Effector memory CD8-positive, alpha-beta T cell (primary cell): ENCODE measurements at regions not wholly inside any gene's neighbourhood (a gene's known extent, or its start where the extent isn't known, plus 50 kb on each side); places are given as distances from the start of the nearest gene placed in this dataset.

Source experiments
- ATAC-seq: fragments of 150-1000 bp; cut with Tn5 transposase; replicated peaks from 2 replicates; pipeline ENCODE4 v1.10.0; 2021; ENCODE audit warnings: mild to moderate bottlenecking, moderate library complexity
- DNase-seq, 3 experiments: peaks; one replicate each; pipeline ENCODE4 v3.0.0; 2021
- H3K27ac Mint-ChIP-seq, 2 donors: one replicate each; pipeline ENCODE4 v1.8.0; 2022; ENCODE audit warnings: mild to moderate bottlenecking in 2 of 2, mixed read lengths in 2 of 2, moderate library complexity in 2 of 2
- H3K27me3 Mint-ChIP-seq, 2 donors: one replicate each; pipeline ENCODE4 v1.8.0; 2022; ENCODE audit warnings: mixed read lengths in 2 of 2
- H3K36me3 Mint-ChIP-seq: one replicate; pipeline ENCODE4 v1.8.0; 2022; ENCODE audit warnings: mild to moderate bottlenecking, moderate library complexity, mixed read lengths; ENCODE audit not compliant: insufficient read depth
- H3K4me1 Mint-ChIP-seq, 2 donors: one replicate each; pipeline ENCODE4 v1.8.0; 2022; ENCODE audit warnings: low read depth in 2 of 2, mixed read lengths in 2 of 2
- H3K4me3 Mint-ChIP-seq, 2 donors: one replicate each; pipeline ENCODE4 v1.8.0; 2022; ENCODE audit warnings: mild to moderate bottlenecking in 2 of 2, mixed read lengths in 2 of 2, moderate library complexity in 2 of 2
- H3K9me3 Mint-ChIP-seq, 2 donors: one replicate each; pipeline ENCODE4 v1.8.0; 2022; ENCODE audit warnings: mixed read lengths in 2 of 2

DNA sequence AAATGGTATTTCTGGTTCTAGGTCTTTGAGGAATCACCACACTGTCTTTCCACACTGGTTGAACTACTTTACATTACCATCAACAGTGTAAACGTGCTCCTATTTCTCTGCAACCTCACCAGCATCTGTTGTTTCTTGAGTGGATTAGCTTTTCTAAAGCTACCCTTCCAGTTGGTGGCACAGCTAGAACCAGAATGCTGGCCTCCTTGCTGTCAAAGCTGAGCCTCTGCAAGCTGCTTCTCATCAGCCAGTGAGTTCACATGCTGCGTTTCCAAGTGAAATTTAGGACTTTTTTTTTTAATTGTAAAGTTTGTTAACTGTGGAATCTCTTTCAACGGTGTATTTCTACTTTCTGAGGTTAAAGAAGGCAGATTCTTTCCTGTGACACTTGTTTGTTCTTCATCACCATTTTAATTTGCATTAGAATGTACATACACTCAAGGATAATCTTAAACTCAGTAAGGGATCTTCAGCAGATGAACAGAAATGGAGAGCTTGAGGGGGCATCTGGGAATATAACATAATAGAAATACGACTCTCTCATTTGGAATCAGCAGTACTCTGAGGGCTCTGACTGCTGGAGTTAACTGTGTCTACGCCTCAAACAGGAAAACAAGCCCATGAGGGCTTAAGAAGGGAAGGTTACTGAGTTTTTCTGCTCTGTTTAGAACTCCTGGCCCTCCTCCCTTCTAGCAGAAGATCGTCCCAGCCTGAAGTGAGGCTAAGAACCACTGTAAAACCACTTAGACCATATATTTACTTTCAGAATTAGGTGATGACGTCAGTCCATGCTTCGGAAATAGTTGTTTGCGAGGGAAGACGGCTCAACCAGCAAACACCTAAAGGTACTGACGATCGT lies 148.4 kb upstream of the FAM20A start:
- Mint-ChIP-seq H3K36me3 (no peaks in the 10 kb centered on the region), H3K27ac (no peak overlapping the region), H3K27me3 (peaks cover 21 to 29% of the 10 kb centered on the region in 2 donors), H3K4me1 (no peaks in the 10 kb centered on the region), H3K9me3 (no peaks in the 10 kb centered on the region), H3K4me3 (no peak overlapping the region)
- ATAC-seq (no peak), DNase-seq (no peak)

DNA sequence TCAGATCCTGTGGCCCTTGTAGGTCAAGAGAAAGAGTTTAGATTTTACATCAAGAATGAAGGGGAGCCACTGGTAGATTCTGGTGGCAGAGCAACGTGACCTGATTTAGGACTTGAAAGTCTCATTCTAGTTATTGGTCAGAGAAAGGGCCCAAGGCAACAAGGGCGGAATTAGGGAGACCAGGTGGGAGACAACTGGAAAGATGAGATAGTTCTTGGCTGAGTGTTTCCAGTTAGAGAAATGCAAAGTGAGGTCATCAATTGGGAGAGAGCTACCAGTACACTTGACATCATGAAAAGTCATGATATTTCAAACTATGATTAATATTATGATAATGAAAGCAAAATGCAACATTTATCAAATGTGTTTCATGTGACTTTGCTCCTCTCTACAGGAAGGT lies 147.2 kb upstream of the FAM20A start:
- DNase-seq (no peak), ATAC-seq (no peak)
- H3K27me3 Mint-ChIP-seq: peaks cover 22 to 34% of the 10 kb centered on the region in 2 donors
- H3K9me3 Mint-ChIP-seq: no peaks in the 10 kb centered on the region
- H3K4me3 Mint-ChIP-seq: no peak overlapping the region
- no peaks in the 10 kb centered on the region for H3K36me3 Mint-ChIP-seq
- H3K4me1 Mint-ChIP-seq: no peaks in the 10 kb centered on the region
- H3K27ac Mint-ChIP-seq: no peak overlapping the region

DNA sequence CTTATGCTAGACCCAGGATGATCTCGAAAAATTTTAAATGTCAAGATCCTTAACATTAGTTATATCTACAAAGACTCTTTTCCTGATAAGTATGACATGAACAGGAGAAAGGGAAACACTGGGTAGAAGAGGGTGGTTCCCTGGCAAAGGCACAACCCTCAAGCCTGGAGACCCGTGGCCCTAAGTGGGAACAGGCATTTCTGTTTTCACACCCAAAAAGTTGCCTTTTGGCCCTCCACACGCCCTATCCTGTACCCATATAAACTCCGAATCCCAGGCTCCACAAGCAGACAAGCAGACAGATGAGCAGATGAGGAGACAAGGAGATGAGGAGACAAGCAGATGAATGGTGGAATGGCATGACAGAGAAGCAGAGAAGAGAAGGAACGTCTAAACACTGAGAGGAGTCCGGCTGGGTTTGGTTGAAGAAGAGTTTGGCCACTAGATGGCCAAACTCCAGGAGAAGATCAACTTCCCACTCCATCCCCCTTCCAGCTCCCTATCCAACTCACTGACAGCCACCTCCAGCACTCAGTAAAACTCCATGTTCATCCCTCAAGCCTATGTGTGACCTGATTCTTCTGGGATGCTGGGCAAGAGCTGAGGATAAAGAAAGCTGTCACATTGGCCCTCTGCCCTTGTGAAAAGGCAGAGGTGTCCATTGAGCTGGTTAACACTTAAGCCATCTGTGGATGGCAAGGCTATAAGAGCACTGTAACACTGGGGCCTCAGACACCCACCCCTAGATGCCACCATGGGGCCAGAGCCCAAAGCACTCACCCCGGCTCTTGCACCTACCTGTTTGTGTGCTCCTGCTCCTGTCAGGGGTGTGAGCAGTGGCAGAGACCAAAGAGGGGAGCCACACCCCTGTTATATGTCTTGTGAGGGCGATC lies 139.6 kb upstream of the FAM20A start:
- Mint-ChIP-seq H3K27me3 (peaks cover 53 to 61% of the 10 kb centered on the region in 2 donors), H3K36me3 (no peaks in the 10 kb centered on the region), H3K4me3 (no peak overlapping the region), H3K9me3 (no peaks in the 10 kb centered on the region), H3K27ac (no peak overlapping the region), H3K4me1 (no peaks in the 10 kb centered on the region)
- no peak for ATAC-seq
- DNase-seq: no peak

DNA sequence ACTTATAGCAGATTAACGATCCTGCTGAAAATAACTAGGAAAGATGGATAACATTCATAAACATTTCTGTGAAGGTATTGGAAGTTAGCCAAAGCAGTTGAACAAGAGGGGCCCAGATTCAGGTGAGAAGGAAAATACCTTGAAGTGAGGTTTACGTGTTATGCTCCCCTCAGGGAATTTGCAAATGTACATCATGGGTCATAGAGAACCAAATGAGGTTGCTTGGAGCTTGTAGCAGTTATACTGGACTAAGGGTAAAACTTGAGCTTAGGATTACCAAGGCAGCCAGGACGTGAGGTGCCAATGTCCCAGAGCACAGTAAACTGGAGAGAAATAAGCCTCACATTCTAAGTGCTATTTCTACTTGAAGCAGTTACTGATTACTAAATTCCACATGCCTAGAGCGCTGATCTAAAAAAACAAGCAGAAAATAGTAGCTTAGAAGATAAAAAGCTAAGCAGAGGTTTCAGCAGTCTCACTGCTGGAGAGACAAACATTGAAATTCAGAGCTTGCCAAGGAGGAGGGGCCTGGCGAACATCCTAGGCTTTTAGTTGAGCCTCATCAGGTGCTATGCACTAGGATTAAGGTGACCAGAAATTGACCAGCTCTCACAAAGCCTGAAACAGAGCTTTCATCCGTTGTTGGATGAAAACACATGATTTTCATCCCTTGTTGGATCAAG lies 136.7 kb upstream of the FAM20A start:
- H3K27me3 Mint-ChIP-seq: peaks cover 43 to 52% of the 10 kb centered on the region in 2 donors
- H3K9me3 Mint-ChIP-seq: no peaks in the 10 kb centered on the region
- H3K27ac Mint-ChIP-seq: no peak overlapping the region
- H3K4me1 Mint-ChIP-seq: no peaks in the 10 kb centered on the region
- no peaks in the 10 kb centered on the region for H3K36me3 Mint-ChIP-seq
- no peak for ATAC-seq
- DNase-seq: no peak
- no peak overlapping the region for H3K4me3 Mint-ChIP-seq

DNA sequence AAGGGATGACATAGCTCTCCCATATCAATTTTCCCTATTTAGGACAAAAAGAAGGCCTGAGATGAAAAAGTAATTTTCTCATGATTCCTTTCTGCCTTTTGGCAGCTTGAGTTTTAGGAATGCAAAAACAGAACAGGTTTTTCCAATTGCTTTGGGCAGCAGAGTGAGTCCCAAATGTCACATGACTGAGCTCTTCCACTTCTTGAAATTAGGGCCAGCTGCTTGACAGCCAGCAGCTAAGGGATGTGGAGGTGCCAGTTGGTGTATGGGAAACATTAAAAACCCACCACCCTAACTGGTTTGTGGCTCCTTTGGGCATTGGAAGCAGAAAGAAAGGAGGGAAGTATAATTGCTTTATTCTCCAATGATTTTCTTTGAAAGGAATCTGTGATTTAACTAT lies 133.8 kb upstream of the FAM20A start:
- Mint-ChIP-seq H3K36me3 (no peaks in the 10 kb centered on the region), H3K4me3 (no peak overlapping the region), H3K27ac (no peak overlapping the region), H3K27me3 (peaks cover 49 to 54% of the 10 kb centered on the region in 2 donors), H3K4me1 (no peaks in the 10 kb centered on the region), H3K9me3 (no peaks in the 10 kb centered on the region)
- no peak for DNase-seq
- ATAC-seq: no peak

DNA sequence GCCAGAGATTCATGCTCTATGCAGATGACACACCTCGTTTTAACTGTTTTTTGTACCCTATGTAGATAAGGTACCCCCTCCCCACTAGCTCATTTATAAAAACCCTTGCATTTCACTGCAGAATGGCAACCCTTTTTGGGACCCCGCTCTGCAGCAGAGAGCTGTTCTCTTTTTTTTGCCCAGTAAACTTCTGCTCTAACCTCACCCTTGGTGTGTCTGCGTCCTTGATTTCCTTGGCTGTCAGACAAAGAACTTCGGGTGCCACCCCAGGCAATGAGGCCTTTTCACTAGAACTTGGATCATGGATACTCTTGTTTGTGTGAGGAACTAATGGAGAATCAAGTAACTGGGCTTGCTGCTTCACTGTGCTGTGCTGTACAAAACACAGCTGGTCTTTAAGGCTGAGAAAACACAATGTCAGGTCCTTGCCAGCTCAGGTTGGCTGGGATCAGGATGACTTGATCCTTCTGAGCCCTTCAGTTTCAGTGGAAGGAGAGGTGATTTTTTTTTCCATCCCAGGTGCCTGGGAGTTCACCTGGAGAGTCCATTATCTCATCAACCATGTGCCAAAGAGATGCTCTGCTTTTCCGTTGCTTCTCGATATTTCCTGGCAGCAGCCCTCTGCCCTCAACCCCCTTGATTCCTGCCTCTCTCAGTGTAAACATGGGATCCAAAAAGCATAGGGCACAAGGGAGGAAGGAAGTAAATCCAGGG lies 133.2 kb upstream of the FAM20A start:
- Mint-ChIP-seq H3K9me3 (no peaks in the 10 kb centered on the region), H3K27me3 (peaks cover 53 to 56% of the 10 kb centered on the region in 2 donors), H3K4me3 (no peak overlapping the region), H3K27ac (no peak overlapping the region), H3K36me3 (no peaks in the 10 kb centered on the region), H3K4me1 (no peaks in the 10 kb centered on the region)
- no peak for ATAC-seq
- DNase-seq: no peak

DNA sequence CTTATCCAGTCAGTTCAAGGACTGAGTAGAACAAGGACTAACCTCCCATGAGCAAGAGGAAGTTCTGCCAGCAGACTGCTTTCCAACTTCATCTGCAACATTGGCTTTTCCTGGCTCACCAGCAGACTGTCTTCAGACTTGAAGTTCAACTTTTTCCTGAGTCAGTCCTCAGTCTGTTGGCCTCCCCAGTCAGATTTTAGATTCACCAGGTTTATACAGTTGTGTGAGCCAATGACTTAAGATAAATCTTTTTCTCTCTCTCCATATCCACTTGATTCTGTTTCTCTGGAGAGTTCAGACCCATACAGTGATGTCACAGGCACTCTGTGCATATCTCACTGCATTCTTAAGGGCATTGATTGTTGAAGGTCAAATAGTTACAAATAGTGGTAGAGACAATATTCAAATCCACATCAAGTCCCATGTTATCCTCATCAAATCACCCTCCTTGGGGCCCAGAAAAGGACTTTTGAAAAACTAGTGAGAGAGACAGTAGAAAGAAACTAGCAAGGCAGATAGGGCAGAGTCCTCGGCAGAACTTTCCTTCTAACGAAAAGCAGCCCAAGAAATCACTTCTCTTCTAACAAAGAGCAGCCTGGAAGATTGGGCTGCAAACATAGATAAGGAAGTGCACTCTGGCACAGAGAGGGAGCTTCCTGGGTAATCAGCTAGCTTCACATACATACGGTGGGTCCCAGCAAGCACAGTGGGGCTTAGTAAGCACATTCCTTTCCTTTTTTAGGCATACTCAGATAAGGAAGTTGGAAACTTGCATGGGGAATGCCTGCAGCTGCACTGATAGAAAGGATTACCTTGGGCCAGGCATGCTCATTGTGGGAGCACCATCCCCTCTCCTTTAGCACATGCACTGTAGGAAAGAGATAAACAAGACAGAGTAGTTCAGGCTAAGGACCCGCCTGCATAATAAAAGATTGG lies 132.3 kb upstream of the FAM20A start:
- DNase-seq: no peak
- Mint-ChIP-seq H3K4me1 (no peaks in the 10 kb centered on the region), H3K4me3 (no peak overlapping the region), H3K9me3 (no peaks in the 10 kb centered on the region), H3K27me3 (peaks cover 55 to 61% of the 10 kb centered on the region in 2 donors), H3K27ac (no peak overlapping the region), H3K36me3 (no peaks in the 10 kb centered on the region)
- ATAC-seq: no peak

DNA sequence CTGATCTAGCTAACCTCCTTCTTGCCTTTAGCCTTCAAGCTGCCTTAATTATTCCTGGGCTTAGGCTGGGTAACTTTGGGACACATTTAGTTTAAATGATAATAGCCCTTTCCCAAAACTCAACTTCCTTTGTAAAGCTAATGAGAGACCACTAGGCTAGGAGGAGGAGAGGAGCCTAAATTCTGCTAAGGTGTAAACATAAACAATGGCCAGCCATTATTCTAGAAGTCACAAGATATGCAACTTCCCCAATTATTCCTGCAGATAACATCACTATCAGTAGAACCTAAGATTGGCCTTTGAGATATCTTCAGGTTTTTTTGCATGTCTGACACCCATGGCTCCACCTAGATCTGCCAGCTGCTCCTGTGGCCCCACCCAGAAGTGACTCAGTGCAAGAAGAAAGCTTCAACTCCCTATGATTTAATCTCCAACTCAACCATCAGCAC lies 131.2 kb upstream of the FAM20A start:
- Mint-ChIP-seq H3K27me3 (peaks cover 48 to 60% of the 10 kb centered on the region in 2 donors), H3K36me3 (no peaks in the 10 kb centered on the region), H3K9me3 (no peaks in the 10 kb centered on the region), H3K4me1 (no peaks in the 10 kb centered on the region), H3K27ac (no peak overlapping the region), H3K4me3 (no peak overlapping the region)
- no peak for DNase-seq
- ATAC-seq: no peak

DNA sequence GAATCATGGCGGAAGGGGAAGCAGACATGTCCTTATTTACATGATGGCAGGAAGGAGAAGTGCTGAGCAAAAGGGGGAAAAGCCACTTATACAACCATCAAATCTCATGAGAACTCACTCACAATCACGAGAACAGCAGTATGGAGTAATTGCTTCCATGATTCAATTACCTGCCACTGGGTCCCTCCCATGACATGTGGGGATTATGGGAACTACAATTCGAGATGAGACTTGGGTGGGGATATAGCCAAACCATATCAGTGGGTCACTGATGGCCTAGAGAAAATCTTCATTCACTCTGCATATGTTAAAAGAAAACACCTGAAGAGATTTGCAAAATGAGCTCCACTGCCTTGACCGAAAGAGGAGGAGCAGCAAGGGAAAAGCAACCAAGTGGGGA lies 130.3 kb upstream of the FAM20A start:
- no peaks in the 10 kb centered on the region for H3K36me3 Mint-ChIP-seq
- no peak overlapping the region for H3K27ac Mint-ChIP-seq
- peaks cover 50 to 62% of the 10 kb centered on the region in 2 donors for H3K27me3 Mint-ChIP-seq
- no peaks in the 10 kb centered on the region for H3K9me3 Mint-ChIP-seq
- no peaks in the 10 kb centered on the region for H3K4me1 Mint-ChIP-seq
- ATAC-seq: no peak
- DNase-seq: no peak
- no peak overlapping the region for H3K4me3 Mint-ChIP-seq

DNA sequence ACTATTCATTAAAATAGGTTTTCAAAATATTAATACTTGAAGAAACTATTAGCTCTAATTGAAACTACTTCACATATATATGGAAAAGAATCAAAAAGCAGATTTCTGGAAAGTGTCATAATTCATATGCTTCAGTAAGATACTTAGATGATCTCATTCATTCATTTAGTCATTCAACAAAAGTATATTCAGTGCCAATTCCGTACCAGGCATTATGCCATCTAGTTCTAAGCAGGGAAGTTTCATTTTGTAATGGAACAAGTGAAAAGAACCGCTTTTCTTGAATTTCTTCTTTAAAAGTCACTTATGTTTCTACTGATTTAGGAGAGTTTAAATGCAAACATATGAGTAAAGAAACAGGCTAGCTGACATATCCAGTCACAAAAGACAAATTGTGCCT lies 118.3 kb upstream of the FAM20A start:
- H3K27me3 Mint-ChIP-seq: peaks cover 53% of the 10 kb centered on the region in 2 donors
- H3K9me3 Mint-ChIP-seq: no peaks in the 10 kb centered on the region
- no peak overlapping the region for H3K4me3 Mint-ChIP-seq
- DNase-seq (no peak), ATAC-seq (no peak)
- no peak overlapping the region for H3K27ac Mint-ChIP-seq
- H3K4me1 Mint-ChIP-seq: no peaks in the 10 kb centered on the region
- H3K36me3 Mint-ChIP-seq: no peaks in the 10 kb centered on the region

DNA sequence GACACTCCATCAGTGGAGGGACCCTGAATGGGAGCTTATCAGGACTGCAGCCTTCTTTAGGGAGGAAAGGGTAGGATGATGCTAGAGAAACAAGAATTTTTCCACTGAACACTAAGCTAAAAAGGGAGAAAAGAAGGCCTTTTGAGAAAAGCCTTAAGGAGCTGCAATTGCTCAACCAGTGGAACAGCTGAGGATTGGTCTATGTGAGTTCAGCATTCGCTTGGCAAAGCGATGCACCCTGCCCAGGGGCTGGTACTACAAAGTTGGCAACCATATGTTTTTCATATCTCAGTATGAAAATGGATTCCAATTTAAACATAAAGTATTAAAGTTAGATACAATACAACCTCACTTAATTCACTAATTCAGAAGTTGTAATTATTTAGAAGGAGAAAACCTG lies 117.8 kb upstream of the FAM20A start:
- H3K4me1 Mint-ChIP-seq: no peaks in the 10 kb centered on the region
- no peaks in the 10 kb centered on the region for H3K36me3 Mint-ChIP-seq
- no peak for ATAC-seq
- DNase-seq: no peak
- no peak overlapping the region for H3K4me3 Mint-ChIP-seq
- H3K9me3 Mint-ChIP-seq: no peaks in the 10 kb centered on the region
- no peak overlapping the region for H3K27ac Mint-ChIP-seq
- H3K27me3 Mint-ChIP-seq: peaks cover 51 to 53% of the 10 kb centered on the region in 2 donors

DNA sequence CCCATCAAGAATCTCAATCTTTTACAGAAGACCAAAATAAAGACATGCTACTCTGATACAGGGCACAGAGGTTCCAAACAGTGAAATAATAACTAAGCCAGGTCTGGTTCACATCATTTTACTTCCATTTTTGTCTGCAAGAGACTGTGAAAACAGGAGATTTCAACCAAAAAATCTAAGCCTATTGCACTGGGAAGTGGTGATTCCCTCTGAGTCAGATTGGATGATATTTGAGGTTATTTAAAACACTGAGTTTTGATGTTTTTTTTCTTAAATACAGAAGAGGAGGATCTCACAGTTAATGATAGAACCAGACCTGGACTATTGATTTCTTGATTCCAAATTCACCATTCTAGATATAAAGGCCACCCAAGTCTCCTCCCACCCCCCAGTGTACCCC lies 117.3 kb upstream of the FAM20A start:
- Mint-ChIP-seq H3K4me3 (no peak overlapping the region), H3K9me3 (no peaks in the 10 kb centered on the region), H3K27ac (no peak overlapping the region), H3K36me3 (no peaks in the 10 kb centered on the region), H3K27me3 (peaks cover 51 to 53% of the 10 kb centered on the region in 2 donors), H3K4me1 (no peaks in the 10 kb centered on the region)
- ATAC-seq: no peak
- no peak for DNase-seq
